Fibroblast of skin of left quadriceps (primary cell): ENCODE measurements at regions not wholly inside any gene's neighbourhood (a gene's known extent, or its start where the extent isn't known, plus 50 kb on each side); places are given as distances from the start of the nearest gene placed in this dataset.

Source experiments
- DNase-seq, 2 experiments: peaks; one replicate each; pipeline ENCODE4 v3.0.0-alpha.2; 2013; ENCODE audit warnings: low read depth in 2 of 2

DNA sequence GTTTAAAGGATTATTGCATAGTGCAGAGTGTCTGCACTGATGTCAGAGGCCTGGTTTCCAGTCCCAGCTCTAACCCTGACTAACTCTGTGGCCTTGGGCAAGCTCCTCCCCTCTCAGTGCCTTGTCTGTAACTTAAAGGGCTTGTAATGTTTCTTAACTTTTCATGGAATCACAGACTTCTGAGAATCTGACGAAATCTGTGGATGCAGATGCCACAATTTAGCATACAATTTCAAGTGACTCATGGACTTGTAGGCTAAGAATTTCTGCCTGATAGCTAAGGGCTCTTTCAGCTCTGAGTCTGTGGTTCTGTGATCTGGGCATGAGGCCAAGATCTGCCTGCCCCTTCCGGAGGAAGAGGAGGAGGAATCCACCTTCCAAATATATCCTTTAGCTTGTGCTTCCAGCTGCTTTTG, 236.9 kb downstream of the AR start:
- peak; percentile 93 for DNase-seq

GRCh38 chrX:67781132-67781531, 237.3 kb downstream of the AR start:
- DNase-seq, result no peak

GRCh38 chrX:67784712-67785111, 240.9 kb downstream of the AR start:
- no peak for DNase-seq

DNA sequence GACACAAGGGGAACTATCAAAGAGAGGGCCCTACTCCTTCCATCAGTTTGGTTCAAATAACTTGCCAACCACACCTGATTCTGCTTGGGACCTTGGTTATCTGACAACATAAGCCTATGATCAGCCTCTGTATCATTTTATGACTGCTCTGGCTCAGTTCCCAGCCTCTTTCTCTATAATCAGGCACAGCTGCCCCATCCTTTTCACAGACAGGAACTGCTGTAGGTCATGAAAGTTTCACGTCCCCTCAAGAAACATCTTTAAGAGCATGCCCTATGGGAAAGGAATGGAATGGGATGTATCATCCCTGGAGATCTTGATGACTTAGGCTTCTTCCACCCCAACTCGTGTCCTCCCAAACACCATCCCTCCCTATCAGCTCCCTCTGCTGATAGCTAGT, 243.4 kb downstream of the AR start:
- peak; percentile 15 to 20 for DNase-seq

DNA sequence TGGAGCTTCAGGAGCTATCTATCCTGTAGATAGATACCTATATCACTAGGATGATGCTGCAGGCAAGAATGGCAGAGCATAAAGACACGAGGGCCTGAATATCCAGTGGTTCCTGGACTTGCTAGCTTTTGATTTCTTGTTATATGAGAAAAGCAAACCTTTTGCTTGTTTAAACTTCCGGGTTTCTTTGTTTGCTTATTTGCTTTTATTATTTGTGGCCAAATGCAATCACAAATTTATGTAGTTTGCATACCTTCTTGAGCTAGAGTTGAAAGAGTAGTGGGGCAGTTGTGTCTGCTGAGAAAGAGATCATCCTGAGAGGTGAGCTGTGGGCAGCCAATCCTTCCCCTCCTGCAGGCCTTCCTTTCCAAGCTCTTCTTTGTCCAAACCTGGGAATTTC, 245.7 kb downstream of the AR start:
- DNase-seq, result no peak
